HG03432 (cell line): ENCODE measurements at regions not wholly inside any gene's neighbourhood (a gene's known extent, or its start where the extent isn't known, plus 50 kb on each side); places are given as distances from the start of the nearest gene placed in this dataset.
"Not testable (repeated sequence)": the region's sequence is repeated elsewhere in the genome, so short reads cannot be mapped to it uniquely, and the experiment has no call there.

Experiments
- ATAC-seq: cut with Tn5 transposase; IDR thresholded peaks from one replicate; pipeline ENCODE4 v1.9.1; 2021; ENCODE audit warnings: mild to moderate bottlenecking, moderate library complexity; ENCODE audit not compliant: unreplicated experiment

DNA sequence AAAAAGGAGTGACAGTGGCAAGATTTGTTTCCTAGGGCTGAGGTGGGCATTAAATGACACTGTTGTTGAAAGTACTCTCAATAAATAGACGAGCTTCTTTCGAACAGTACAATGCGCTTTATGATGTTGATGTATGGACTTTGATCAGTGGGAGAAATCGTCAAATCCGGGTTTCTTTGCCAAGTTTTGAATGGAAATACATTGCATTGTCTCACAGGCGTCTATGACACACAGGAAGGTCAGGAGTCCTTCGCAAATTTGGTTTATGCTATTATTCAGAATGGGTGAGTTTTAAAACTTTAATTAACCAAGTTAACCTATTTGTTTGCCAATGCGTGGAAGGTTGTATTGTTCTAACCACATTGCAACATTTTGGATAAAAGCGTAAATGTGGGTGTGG is 547.3 kb upstream of the SLC35B3 start:
- ATAC-seq = no peak

DNA sequence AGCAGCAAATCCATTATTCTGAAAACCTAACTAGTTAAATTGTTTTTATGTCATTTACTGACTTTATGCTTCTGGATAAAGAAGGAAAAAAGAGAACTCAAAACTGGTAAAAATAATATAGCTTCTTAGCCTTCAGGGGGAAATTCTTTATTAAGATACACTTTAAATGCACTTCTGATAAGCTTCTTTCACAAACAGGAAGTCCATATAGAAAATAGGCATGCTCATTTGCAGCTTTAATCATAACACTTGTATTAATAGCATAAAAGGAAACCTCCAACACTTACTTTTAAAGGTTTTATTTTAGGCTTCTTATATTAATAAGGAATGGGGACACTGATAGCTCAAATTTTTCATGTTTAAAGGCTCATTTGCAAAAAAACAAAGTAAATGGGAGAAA is 538.0 kb upstream of the SLC35B3 start:
- ATAC-seq = no peak

DNA sequence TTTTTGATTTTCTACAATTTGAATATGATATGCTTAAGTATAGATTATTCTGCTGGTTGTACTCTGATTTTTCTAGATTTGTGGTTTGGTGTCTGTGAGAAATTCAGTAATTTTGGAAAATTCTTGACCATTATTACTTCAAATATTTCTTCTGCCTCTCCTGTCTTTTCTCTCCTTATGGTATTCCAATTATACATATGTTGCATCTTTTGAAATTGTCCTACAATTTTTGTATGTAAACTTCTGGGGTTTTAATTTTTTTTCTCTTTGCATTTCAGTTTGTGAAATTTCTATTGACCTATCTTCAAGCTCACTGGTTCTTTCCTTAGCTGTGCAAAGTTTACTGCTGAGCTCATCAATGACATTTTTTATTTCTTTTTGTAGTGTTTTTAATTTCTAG is 534.4 kb upstream of the SLC35B3 start:
- ATAC-seq = no peak

DNA sequence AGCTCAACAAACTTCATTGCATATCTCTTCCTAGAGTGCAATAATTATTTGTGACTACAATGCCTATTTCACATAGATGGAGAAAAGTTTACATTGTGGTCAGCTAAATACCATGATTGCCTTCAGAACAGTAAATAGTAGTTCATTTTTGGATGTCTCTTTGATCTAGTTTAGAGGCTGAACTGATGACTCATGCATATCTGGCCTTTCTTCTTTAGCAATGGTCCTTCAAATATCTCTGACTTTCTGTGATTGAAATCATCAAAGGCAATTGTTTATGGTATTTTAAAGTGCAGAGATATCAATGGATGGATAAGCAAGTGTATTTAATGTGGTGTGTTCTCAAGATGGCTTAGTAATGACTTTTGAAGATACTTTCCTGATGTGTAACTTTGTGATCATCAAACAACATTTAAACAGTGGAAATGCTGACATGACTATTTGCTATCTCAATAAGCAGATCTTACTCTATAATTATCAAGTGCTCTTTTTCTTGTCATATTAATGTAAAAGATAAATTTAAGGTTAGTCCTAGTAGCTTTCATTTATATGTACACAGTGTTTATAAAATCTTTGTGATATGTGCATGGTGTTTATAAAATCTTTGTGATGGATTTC is 523.7 kb upstream of the SLC35B3 start:
- no peak for ATAC-seq

DNA sequence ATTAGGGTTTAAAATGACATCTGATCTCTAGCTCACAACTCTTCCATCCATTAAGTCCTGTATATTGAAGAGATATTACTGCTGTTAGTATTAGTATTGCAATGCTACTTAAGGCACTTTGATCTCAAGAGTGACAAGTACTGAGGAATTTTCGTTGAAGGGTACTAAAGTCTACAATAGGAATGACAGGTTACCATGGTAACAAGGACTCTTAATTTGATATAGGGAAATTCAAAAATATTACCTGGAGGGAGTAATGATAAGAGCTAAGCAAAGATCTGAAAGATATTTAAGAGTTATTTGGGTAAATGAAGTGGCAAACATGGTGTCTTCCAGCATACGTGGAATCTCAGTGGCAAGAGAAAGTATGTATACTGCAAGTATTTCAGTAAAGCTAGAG is 518.0 kb upstream of the SLC35B3 start:
- ATAC-seq = no peak

DNA sequence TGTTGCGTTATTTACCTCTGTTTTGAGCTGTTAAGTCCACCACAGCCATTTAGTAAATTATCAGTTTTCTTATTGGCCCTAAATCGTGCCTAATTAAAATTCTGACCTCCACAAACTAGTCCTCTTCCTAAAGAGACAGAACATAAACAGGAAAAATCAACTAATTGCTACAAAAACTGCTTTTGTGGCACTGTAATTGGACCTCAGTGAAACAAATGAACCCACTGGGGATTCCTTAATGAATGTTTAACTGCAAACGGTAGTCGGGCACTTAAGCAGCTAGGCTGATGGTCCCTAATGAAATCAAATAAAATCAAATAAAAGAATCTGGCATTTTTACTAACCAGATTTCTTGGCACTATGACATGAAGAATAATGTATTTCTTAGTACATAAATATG is 513.4 kb upstream of the SLC35B3 start:
- ATAC-seq = no peak

DNA sequence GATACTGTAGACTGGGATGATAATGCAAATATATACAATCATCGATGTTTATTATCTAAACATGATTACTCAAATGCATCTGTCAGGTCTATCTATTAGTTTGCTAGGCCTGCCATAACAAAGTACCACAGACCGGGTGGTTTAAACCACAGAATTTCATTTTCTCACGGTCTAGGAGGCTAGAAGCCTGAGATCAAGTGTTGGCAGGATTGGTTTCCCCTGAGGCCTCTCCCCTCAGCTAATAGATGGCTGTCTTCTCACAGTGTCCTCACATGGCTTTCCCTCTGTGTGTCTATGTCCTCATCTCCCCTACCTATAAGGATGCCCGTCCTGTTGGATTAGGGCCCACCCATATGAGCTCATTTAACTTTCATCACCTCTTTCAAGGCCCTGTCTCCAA is 512.6 kb upstream of the SLC35B3 start:
- no peak for ATAC-seq

DNA sequence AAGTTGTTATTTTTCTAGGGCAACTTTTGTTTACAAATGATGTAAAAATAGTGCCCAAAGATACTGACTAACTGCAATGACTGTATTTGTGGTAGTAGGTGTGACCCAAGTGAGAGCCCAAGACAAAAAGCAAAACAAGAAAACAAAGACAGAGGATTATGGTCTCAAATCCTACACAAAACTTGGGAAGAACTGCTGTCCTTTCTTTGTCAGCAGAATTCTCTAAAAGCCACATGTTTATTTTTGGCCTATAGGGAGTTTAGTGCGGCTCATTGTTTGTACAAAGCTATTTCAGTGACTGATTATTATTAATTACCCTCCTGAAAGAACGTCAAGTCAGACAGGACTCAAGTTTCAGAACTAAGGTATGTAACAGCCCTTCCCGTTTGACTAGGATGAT is 509.2 kb upstream of the SLC35B3 start:
- ATAC-seq = no peak

DNA sequence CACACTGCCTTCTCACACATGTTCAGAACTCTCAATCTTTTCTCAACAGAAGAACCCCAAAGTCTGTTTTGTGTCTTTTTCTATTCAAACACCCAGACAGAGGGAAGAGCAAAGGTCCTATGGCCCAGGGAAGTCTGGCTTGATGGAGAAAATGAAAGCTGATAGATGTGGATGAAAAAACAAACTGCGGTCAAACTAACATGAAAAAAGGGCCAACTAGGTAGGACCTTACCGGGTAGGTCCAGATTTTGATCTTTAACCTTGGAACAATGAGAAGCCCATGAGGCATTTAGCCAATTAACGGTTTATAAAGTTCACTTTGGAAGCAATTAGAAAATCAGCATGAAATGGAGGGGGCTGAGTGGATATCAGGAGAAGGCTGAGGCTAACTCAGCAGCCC is 507.7 kb upstream of the SLC35B3 start:
- no peak for ATAC-seq

DNA sequence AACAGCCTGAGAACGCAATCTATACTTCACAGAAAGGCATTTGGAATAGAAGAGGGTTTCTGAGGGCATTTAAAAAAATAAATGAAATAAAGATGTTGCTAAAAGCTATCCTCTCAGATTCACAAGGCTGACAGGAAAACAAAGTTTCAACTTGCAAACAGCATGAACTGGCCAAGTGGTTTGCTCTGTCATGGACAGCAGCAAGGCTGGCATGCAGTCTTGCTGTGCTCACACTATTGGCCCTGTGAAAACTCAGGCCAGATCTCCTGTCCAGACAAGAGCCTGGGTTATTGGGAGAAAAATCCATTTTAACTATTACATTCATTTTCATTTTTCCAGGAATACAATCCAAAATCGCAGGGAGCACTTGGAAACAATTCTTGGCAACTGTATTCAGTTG is 506.2 kb upstream of the SLC35B3 start:
- no peak for ATAC-seq

DNA sequence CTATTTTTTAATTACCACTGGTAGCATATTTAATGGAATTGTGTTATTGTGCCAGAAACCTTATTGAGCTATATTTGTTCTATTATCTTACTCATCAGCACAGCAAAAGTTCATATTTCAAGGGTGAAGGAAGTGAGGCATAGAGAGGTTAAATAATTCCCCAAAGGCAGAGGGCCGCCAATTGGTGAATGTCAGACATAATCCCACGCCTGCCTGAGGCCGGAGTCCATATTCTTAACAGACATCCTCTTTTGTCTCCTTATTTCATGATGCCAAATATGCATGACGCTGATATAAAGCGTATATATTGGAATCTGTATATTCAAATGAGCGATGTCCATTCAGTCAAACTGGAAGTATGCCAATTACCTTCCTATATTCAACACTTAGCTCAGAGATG is 505.0 kb upstream of the SLC35B3 start:
- no peak for ATAC-seq

DNA sequence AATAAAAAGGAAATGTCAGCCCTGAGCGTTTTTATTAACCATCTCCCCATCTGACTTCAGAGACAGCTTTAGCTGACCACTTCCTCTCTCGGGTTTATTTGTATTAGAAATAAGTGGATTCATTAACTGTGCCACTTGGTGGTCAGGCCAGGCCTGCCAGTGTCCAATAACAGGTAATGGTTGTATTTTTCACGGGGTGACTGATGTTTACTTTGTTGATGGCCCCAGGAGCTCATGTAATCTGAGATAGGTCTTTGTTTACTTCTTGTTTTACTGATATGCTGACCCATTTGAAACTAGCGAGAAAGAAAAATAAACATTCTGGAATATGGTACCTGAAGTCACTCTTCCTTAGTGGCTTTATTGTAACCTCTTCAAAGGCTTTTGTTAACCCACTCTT is 504.3 kb upstream of the SLC35B3 start:
- ATAC-seq = peak; percentile 64

DNA sequence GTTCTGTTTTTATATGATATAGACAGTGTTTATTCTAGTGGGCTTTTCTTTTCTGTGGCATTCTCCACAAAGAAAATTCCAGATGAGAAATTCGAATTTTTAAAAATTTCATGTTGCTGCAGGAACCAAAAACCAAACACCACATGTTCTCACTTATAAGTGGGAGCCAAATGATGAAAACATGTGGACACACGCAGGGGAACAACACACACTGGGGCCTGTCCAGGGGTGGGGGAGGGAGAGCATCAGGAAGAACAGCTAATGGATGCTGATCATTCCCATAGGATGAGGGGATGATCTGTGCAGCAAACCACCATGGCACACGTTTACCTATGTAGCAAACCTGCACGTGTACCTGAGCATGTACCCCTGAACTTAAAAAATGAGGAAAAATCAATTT is 499.0 kb upstream of the SLC35B3 start:
- no peak for ATAC-seq

DNA sequence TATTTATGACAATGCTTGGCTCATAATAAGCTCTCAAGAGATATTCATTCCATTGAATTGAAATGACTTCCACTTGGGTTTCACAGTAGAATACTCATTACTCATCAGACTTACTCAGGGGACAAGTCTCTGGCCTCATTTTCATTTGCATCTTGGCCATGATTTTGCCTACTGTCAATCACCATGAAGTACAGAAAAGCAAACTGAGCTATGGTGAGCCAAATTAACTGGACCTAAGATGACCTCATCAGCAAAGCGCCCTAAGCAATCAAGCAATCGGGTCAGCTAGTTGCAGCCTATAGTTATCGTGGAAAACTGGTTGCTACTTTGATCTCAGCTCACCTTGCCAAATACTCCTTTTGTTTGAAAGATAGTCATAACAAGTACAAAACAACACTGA is 494.7 kb upstream of the SLC35B3 start:
- no peak for ATAC-seq

DNA sequence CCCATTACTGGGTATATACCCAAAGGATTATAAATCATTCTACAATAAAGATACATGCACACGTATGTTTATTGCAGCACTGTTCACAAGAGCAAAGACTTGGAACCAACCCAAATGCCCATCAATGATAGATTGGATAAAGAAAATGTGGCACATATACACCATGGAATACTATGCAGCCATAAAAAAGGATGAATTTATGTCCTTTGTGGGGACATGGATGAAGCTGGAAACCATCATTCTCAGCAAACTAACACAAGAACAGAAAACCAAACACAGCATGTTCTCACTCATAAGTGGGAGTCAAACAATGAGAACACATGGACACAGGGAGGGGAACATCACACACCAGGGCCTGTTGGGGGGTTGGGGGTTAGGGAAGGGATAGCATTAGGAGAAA is 484.9 kb upstream of the SLC35B3 start:
- not testable (repeated sequence) for ATAC-seq

DNA sequence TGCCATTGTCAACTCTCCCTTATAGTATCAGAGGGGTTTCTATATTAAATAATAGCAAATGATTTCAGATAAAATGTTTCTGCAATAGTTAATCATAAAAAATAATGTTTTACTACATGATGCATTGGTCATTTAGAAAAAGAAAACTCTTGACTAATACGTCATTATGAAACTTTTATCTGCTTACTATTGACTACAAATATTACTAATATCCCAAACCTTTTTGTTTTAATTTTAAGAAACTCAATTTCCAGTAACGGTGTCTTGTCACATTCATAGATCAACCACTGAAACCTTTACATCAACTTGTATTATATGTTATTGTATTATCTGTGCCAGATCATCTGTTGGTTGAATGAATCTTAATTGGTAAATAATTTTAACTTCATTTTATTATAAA is 482.9 kb upstream of the SLC35B3 start:
- no peak for ATAC-seq

DNA sequence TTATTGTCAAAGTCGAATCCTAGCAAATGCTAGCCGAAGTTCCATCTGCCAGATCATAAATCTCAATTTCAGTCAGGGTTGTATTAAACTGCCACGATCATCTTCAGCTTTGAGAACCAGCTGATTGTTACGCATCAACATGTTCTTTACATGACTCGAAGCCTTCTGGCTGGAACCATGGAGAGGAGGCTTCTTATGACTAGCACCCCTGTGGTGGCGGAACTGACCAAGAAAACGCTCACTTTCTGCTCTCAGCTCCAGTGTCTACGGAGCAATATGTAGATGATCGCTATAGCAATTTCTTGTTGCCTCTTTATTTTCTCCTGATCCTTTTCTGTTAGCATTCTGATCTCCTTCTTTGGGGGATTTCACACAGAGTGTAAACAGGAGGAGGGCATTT is 479.4 kb upstream of the SLC35B3 start:
- ATAC-seq = no peak

DNA sequence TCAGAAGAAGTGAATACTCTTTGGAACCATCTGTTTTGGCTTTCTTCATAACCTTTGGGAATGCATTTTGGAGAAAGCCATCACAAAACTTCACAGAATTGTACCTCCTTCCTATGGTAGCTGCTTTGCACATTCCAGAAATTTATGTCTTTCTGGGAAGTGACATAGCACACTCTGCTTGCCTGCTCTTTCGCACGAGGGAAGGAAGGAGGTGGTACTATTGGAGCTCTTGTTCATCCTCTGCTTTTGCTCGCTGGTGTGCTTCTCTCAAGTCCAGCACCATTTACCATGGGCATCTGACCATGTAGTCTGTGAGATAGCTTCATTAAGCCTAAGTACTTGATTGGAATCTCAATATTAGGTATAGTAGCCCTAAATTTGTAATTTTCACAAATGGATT is 473.3 kb upstream of the SLC35B3 start:
- no peak for ATAC-seq

DNA sequence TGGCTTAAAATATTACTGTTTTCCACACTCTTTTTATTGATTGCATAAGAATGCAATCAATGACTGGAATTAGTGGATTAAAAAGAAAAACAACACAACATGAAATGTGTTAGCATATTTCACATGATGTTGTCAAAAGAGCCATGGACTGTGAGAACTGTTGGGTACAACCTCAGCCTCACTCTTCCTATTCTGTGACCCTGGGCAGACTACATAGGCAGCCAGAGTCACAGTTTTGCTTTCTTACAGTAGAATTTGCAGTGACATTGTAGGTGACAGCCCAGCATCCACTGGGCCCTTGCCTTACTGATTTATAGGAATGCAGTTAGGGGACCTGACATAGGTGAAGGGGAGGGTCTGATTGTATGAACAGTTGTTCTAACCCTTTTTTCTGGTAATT is 471.4 kb upstream of the SLC35B3 start:
- no peak for ATAC-seq

DNA sequence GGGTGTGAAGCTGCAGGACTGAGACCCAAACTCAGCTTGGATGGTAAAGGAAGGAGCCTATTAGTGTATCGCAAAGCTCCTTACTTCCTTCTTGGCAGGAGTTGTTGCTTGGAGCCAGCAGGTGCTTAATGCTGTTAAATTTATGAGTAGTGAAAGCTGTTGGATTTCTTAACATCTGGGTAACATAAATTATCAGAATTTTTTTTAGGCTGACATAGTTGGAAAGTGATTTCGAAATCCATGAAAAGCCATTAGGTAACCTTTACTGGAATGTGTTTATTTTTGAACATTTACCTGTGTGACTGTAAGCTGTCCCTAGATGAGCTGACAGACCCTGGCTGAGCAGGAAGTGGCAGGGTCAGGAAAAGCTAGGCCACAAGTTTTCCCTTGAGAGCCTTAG is 470.4 kb upstream of the SLC35B3 start:
- ATAC-seq = no peak

DNA sequence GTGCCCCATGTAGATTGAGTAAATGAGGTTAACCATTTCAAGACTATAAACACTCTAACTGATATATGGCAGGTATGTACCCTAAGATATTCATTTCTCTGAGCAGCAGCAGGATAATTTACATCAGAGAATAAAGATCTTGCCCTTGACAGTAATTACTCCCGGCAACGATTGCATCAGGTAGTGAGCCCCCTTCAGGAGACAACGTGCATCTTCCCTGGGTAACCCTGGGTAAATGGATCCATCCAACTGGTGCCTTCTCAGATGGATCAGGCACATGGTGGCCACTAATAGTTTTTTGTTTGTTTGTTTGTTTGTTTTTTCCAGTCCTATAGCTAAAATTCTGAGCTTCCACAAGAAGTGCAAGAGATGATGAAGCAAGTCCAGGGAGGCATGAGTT is 469.4 kb upstream of the SLC35B3 start:
- no peak for ATAC-seq

DNA sequence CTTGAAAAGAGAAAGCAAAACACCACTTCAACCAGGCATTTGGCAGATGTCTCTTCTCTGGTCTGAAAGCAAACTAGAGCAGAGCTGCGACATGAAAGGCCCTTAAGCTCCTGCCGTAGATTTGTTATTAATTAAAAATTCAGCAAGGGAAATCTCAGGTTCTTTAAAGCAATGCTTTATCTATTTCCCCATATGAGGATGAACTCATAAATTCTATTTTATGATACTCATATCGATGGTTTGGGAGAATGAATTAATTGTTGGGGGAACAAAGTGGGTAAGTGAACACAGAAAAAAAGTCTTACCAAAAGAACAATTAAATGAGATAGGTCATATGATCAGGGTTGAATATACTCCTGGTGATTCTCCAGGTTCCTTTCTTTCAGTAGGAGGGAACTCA is 464.7 kb upstream of the SLC35B3 start:
- ATAC-seq = no peak

DNA sequence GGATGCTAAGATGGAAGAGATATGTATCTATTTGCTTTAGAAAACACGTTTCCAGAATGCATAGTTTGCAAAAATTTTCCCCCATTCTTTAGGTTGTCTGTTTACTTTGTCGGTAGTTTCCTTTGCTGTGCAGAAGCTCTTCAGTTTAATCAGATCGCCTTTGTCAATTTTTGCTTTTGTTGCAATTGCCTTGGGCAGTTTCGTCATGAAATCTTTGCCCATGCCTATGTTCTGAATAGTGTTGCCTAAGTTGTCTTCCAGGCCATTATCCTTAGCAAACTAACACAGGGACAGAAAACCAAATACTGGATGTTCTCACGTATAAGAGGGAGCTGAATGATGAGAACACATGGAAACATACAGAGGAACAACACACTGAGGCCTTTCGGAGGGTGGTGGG is 454.2 kb upstream of the SLC35B3 start:
- ATAC-seq = no peak

DNA sequence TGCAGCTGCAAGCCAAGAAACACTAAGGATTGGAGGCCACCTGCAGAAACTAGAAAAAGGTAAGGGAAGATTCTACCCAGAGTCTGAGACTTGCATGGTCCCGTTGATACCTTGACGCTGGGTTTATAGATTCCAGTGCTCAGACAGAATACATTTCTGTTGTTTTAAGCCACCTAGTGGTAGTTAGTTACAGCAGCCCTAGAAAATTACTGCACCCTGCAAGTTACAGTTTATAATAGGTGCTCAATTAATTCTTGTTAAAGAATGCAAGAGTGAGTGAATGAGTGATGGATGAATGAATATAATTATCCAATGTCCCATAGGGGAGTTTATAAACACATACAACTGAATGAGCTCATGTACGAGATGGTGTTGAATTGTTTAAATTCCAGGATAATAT is 453.1 kb upstream of the SLC35B3 start:
- peak; percentile 43 for ATAC-seq
